ENCODE measurements at regions not wholly inside any gene's neighbourhood (a gene's known extent, or its start where the extent isn't known, plus 50 kb on each side); places are given as distances from the start of the nearest gene placed in this dataset.

- Mint-ChIP-seq H3K4me3 (ENCODE audit: unreplicated experiment) (no peak overlapping the region), H3K4me1 (ENCODE audit: low read depth, unreplicated experiment) (peaks cover 6% of the 10 kb centered on the region), H3K36me3 (ENCODE audit: unreplicated experiment) (no peaks in the 10 kb centered on the region), H3K27me3 (ENCODE audit: unreplicated experiment) (peaks cover 7% of the 10 kb centered on the region), H3K27ac (ENCODE audit: unreplicated experiment) (no peak overlapping the region), H3K9me3 (ENCODE audit: unreplicated experiment) (peaks cover 2% of the 10 kb centered on the region)
- no peak for TF ChIP-seq CTCF (IDR thresholded peaks at IDR 0.05; ENCODE audit: partially characterized antibody, unreplicated experiment)
- DNase-seq = no peak
These were observed 169.0 kb downstream of the BUD13 start for GRCh38 chr11:116603728-116604323.

- no peaks in the 10 kb centered on the region for H3K36me3 Mint-ChIP-seq (ENCODE audit: unreplicated experiment)
- H3K27ac Mint-ChIP-seq (ENCODE audit: unreplicated experiment) = no peak overlapping the region
- H3K4me3 Mint-ChIP-seq (ENCODE audit: unreplicated experiment) = no peak overlapping the region
These were observed 170.2 kb downstream of the BUD13 start for GRCh38 chr11:116602637-116602942.

GRCh38 chr11:116601814-116602636 lies 170.8 kb downstream of the BUD13 start:
- Mint-ChIP-seq H3K4me1 (ENCODE audit: low read depth, unreplicated experiment) (peaks cover 10% of the 10 kb centered on the region), H3K36me3 (ENCODE audit: unreplicated experiment) (no peaks in the 10 kb centered on the region), H3K9me3 (ENCODE audit: unreplicated experiment) (peaks cover 2% of the 10 kb centered on the region), H3K27me3 (ENCODE audit: unreplicated experiment) (peaks cover 9% of the 10 kb centered on the region), H3K27ac (ENCODE audit: unreplicated experiment) (no peak overlapping the region), H3K4me3 (ENCODE audit: unreplicated experiment) (no peak overlapping the region)
- no peak for TF ChIP-seq CTCF (IDR thresholded peaks at IDR 0.05; ENCODE audit: partially characterized antibody, unreplicated experiment)
- no peak for DNase-seq

More at GRCh38 chr11:116602637-116602942, 170.2 kb downstream of the BUD13 start:
- H3K27me3 Mint-ChIP-seq (ENCODE audit: unreplicated experiment) = peaks cover 8% of the 10 kb centered on the region
- no peak for DNase-seq
- H3K4me1 Mint-ChIP-seq (ENCODE audit: low read depth, unreplicated experiment) = peaks cover 7% of the 10 kb centered on the region
- peaks cover 2% of the 10 kb centered on the region for H3K9me3 Mint-ChIP-seq (ENCODE audit: unreplicated experiment)
- TF ChIP-seq CTCF (IDR thresholded peaks at IDR 0.05; ENCODE audit: partially characterized antibody, unreplicated experiment) = no peak

GRCh38 chr11:116600930-116601329 lies 171.9 kb downstream of the BUD13 start:
- H3K9me3 Mint-ChIP-seq (ENCODE audit: unreplicated experiment) = peaks cover 2% of the 10 kb centered on the region
- H3K27me3 Mint-ChIP-seq (ENCODE audit: unreplicated experiment) = peaks cover 12% of the 10 kb centered on the region
- no peak overlapping the region for H3K4me3 Mint-ChIP-seq (ENCODE audit: unreplicated experiment)
- no peak overlapping the region for H3K27ac Mint-ChIP-seq (ENCODE audit: unreplicated experiment)
- H3K4me1 Mint-ChIP-seq (ENCODE audit: low read depth, unreplicated experiment) = peaks cover 10% of the 10 kb centered on the region
- H3K36me3 Mint-ChIP-seq (ENCODE audit: unreplicated experiment) = no peaks in the 10 kb centered on the region
- no peak for TF ChIP-seq CTCF (IDR thresholded peaks at IDR 0.05; ENCODE audit: partially characterized antibody, unreplicated experiment)
- no peak for DNase-seq

- Mint-ChIP-seq H3K4me3 (ENCODE audit: unreplicated experiment) (no peak overlapping the region), H3K27ac (ENCODE audit: unreplicated experiment) (no peak overlapping the region), H3K36me3 (ENCODE audit: unreplicated experiment) (no peaks in the 10 kb centered on the region), H3K4me1 (ENCODE audit: low read depth, unreplicated experiment) (peaks cover 10% of the 10 kb centered on the region), H3K27me3 (ENCODE audit: unreplicated experiment) (peaks cover 12% of the 10 kb centered on the region), H3K9me3 (ENCODE audit: unreplicated experiment) (peaks cover 2% of the 10 kb centered on the region)
- no peak for TF ChIP-seq CTCF (IDR thresholded peaks at IDR 0.05; ENCODE audit: partially characterized antibody, unreplicated experiment)
- DNase-seq = no peak
These were observed 174.2 kb downstream of the BUD13 start for GRCh38 chr11:116598556-116598955.
